ENCODE measurements at regions not wholly inside any gene's neighbourhood (a gene's known extent, or its start where the extent isn't known, plus 50 kb on each side); places are given as distances from the start of the nearest gene placed in this dataset.

- no peak for TF ChIP-seq CTCF (IDR thresholded peaks at IDR 0.05)
- TF ChIP-seq ZFX (IDR thresholded peaks at IDR 0.05; ENCODE audit: borderline replicate concordance), result no peak
These were observed 66.3 kb upstream of the CAV2 start for GRCh38 chr7:116433246-116433645.
